Activated CD4-positive, CD25-positive, alpha-beta regulatory T cell treated with anti-CD3 and anti-CD28 coated beads, Interleukin-2, amount 50 U/mL, for 16 hours (primary cell): ENCODE measurements at regions not wholly inside any gene's neighbourhood (a gene's known extent, or its start where the extent isn't known, plus 50 kb on each side); places are given as distances from the start of the nearest gene placed in this dataset.

ENCODE experiments used
- DNase-seq: peaks from one replicate; pipeline ENCODE4 v3.0.0-alpha.2; 2020; ENCODE audit warnings: low read depth, low spot score

DNA sequence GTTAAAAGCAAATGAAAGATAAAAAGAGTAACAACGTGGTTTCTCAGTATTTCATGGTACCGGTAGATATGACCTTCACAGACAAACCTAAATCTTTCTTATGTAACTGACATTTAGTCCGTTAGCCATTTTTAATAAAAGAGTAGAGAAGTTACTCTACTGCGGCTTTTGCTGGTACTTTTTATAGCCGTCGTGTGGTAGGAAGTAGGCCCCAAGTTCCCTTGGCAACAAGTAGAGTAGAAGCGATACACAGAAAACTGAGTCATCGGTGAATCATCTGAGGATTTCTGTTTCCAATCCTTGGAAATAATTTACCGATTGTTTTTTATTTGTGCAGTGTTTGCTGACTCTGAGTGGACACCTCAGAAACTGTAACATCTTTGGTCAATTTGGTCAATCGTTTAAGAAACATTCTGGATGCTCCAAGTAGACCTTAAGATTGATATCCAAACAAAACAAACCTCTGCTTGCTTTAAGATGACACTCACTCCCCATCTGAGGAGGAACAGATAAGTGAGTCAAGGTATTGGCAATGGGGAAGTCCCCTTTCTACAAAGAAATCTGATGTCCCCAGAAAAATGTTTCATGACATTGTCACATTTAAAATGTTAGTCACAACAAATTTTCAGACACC is 63.9 kb upstream of the AHR start:
- peak; percentile 52 for DNase-seq

DNA sequence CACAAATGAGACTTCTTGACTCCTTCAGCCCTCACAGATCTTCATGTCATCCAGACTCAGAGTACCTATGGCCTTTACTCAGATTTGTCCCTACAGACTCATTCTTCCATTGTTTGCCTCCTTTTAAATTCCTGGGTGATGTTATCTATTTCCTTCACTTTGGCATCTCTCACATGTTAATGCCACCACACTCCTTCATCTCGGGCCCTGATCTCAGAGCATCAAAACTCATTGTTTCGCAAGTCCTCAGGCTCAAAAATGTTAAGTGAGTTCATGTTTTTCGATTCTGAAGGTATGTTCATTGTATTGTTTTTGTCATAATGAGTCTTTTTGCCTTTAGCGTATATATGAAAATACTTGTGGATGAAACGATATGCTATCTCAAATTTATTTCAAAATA is 62.3 kb upstream of the AHR start:
- DNase-seq, result no peak

DNA sequence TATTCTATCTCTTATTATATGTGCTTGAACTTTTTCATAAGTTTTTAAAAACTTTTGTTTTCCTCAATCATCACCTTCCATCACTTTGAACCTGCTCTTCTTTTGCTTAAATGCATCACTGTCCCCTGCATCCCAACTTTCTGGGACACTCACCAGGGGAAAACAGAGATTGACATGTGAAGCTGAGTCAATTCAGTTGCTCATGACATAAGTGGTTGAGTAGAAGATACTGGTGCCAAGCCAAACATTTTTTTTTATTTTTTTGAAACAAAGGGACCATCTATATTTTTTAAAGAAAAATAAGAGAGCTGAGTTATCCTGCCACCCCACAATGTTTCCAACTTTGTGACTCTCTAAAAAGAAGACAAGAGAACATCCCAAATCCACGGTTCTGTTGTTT is 61.8 kb upstream of the AHR start:
- DNase-seq, result no peak

DNA sequence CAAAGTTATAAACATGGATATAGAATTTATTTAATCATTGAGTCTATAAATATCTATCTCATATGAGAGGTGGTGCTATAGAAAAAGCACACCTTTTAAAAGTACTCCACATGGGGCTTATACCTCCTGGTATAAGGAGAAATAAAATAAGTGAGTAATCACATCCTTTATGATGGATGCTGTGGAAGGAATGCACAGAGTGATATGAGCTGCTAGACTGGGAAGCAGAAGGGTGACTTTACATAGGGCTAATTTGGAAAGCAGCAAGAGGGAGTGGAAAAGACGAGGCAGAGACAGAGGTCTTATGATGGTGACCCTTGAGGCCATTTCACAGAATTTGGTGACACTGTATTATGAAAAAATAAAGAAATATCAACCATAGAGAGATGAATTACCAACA is 59.4 kb upstream of the AHR start:
- no peak for DNase-seq

DNA sequence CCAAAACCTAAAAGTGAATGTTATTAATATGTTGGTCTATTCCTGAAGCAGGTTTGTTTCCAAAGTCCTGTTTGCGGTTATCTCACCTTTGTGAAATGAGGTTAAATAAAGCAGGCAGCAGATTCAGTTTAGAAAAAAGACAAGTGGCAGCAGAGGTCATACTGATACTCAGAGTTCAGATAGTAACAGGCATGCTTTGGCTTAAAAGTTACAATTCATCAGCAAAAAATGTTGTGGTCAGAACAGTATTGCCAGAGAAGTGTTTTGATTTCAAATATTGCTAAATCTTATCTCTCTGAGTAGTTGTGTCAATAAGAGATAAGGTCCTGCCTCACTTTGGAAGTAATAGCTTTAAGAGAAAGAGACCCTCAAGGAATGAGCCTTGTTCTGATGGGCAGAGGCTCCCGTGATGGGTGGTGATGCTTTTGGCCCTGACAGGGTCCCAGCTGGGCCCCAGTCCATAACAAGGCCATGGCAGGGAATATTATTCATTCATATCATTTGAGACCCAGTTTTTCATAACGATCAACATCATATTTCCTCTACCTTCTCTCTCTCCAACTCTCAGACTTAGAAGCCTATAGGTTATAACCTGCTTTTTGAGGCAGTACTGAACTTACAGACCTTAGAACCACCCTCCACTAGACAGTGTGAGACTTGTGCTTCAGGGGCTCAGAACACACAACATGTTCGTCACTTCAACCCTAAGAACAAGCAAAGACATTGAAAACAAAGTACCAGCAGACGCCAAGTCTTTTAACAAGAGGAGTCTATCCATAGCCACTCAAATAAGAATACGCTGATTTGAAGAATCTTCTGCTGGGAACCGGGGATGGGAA is 58.5 kb upstream of the AHR start:
- no peak for DNase-seq

DNA sequence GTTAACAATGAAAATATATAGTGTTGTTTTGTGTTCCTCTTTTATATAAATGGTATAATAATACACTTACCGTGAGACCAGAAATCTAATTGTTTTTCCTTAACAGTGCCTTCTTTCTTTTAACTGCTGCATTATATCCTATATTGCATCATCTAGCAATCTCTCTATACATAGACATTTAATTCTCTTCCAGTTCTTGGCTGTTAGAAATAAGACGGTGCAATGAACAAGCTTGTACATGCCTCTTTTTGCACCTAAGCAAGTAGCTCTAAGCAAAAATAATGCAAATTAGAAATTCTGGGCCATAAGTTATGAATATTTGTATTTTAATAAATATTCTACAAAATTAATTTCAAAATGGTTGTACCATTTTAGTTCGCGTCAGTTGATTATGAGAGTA is 55.9 kb upstream of the AHR start:
- no peak for DNase-seq

DNA sequence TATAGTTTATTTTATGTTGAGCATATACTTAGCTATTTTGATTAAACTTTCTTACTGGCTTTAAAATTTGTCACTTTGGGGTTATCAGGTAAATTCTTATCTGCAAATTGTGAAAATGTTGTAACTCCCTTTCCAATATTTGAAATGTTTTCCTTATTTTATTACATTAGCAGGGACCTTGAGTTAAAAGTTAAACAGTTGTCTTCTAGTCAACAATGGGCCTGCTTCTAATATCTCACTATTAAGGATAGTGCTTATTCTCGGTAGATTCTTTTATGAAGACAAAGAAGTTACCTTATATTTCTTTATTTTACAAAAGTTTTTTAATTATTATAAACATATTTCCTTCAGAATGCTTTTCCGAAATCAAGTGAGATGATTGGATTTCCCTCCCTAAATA is 53.7 kb upstream of the AHR start:
- no peak for DNase-seq

DNA sequence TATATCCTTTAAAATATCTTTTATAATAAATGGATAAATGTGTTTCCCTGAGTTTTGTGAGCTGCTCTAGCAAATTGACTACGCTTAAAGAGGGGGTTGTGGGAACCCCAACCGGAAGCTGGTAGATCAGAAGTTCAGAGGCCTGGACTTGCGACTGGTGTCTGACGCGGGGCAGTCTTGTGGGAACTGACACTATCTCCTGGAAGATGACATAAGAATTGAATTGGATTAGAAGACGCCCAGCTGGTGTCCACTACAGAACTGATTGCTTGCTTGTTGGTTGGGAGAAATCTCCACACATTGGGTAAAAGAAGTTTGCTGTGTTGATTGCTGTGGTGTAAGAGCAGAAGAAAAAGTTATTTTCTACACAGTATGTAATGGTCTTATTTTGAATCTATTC is 51.1 kb upstream of the AHR start:
- DNase-seq, result no peak

DNA sequence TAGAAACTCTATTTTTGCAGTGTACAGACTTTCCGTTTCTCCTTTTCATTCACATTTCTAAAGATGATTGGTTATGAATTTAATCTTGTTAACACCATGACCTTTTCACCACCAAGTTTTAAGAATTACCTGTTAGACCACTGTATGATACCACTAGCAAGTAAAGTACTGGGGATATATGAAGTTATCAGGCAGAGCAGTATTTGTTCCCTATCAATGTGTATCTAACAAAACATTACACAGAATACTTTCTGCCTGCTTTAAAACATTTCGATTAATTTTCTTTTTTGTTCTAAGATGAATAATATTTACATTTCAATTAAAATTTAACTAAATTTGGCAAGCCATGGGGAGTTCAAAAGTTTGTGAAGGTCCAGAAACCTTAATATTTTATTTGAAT is 49.9 kb upstream of the AHR start:
- DNase-seq, result no peak
